ENCODE measurements at regions not wholly inside any gene's neighbourhood (a gene's known extent, or its start where the extent isn't known, plus 50 kb on each side); places are given as distances from the start of the nearest gene placed in this dataset.
"Not testable (repeated sequence)": the region's sequence is repeated elsewhere in the genome, so short reads cannot be mapped to it uniquely, and the experiment has no call there.

- no peak overlapping the region for H3K9ac ChIP-seq (ENCODE audit: low read depth in 1 of 3, low read length in 3 of 3)
- H3K27ac ChIP-seq (ENCODE audit: low read depth, low read length) = no peak overlapping the region
- no peaks in the 10 kb centered on the region for H3K36me3 ChIP-seq (ENCODE audit: control insufficient read depth in 3 of 3, insufficient read depth in 3 of 3, low read length in 3 of 3)
- H3K9me3 ChIP-seq (ENCODE audit: control insufficient read depth in 3 of 3, low read length in 3 of 3) = no peaks in the 10 kb centered on the region
- H3K27me3 ChIP-seq (ENCODE audit: control insufficient read depth in 3 of 3, insufficient read depth in 3 of 3, low read length in 3 of 3) = no peaks in the 10 kb centered on the region
- H3K4me3 ChIP-seq (ENCODE audit: low read length in 3 of 3) = no peak overlapping the region
- H3K4me1 ChIP-seq (ENCODE audit: control insufficient read depth in 3 of 3, insufficient read depth in 3 of 3, low read length in 3 of 3) = no peaks in the 10 kb centered on the region
Observed at GRCh38 chr12:74401035-74401434, 136.6 kb upstream of the ATXN7L3B start.

GRCh38 chr12:74401966-74402365, 135.7 kb upstream of the ATXN7L3B start:
- Histone ChIP-seq H3K27ac (ENCODE audit: low read depth, low read length) (no peak overlapping the region), H3K4me1 (ENCODE audit: control insufficient read depth in 3 of 3, insufficient read depth in 3 of 3, low read length in 3 of 3) (no peaks in the 10 kb centered on the region), H3K9me3 (ENCODE audit: control insufficient read depth in 3 of 3, low read length in 3 of 3) (no peaks in the 10 kb centered on the region), H3K36me3 (ENCODE audit: control insufficient read depth in 3 of 3, insufficient read depth in 3 of 3, low read length in 3 of 3) (no peaks in the 10 kb centered on the region), H3K27me3 (ENCODE audit: control insufficient read depth in 3 of 3, insufficient read depth in 3 of 3, low read length in 3 of 3) (no peaks in the 10 kb centered on the region), H3K4me3 (ENCODE audit: low read length in 3 of 3) (no peak overlapping the region), H3K9ac (ENCODE audit: low read depth in 1 of 3, low read length in 3 of 3) (no peak overlapping the region)

GRCh38 chr12:74403221-74403470, 134.5 kb upstream of the ATXN7L3B start:
- not testable (repeated sequence) for H3K4me1 ChIP-seq (ENCODE audit: control insufficient read depth in 3 of 3, insufficient read depth in 3 of 3, low read length in 3 of 3); H3K4me3 ChIP-seq (ENCODE audit: low read length in 3 of 3); H3K27me3 ChIP-seq (ENCODE audit: control insufficient read depth in 3 of 3, insufficient read depth in 3 of 3, low read length in 3 of 3); H3K9me3 ChIP-seq (ENCODE audit: control insufficient read depth in 3 of 3, low read length in 3 of 3); H3K27ac ChIP-seq (ENCODE audit: low read depth, low read length); H3K36me3 ChIP-seq (ENCODE audit: control insufficient read depth in 3 of 3, insufficient read depth in 3 of 3, low read length in 3 of 3); H3K9ac ChIP-seq (ENCODE audit: low read depth in 1 of 3, low read length in 3 of 3)

- no peak overlapping the region for H3K4me3 ChIP-seq (ENCODE audit: low read length in 3 of 3)
- H3K9ac ChIP-seq (ENCODE audit: low read depth in 1 of 3, low read length in 3 of 3) = no peak overlapping the region
- no peak overlapping the region for H3K27ac ChIP-seq (ENCODE audit: low read depth, low read length)
- H3K36me3 ChIP-seq (ENCODE audit: control insufficient read depth in 3 of 3, insufficient read depth in 3 of 3, low read length in 3 of 3) = no peaks in the 10 kb centered on the region
- no peaks in the 10 kb centered on the region for H3K27me3 ChIP-seq (ENCODE audit: control insufficient read depth in 3 of 3, insufficient read depth in 3 of 3, low read length in 3 of 3)
- H3K4me1 ChIP-seq (ENCODE audit: control insufficient read depth in 3 of 3, insufficient read depth in 3 of 3, low read length in 3 of 3) = no peaks in the 10 kb centered on the region
- H3K9me3 ChIP-seq (ENCODE audit: control insufficient read depth in 3 of 3, low read length in 3 of 3) = no peaks in the 10 kb centered on the region
Observed at GRCh38 chr12:74408601-74409166, 129.0 kb upstream of the ATXN7L3B start.

GRCh38 chr12:74412606-74413230, 124.9 kb upstream of the ATXN7L3B start:
- Histone ChIP-seq H3K9ac (ENCODE audit: low read depth in 1 of 3, low read length in 3 of 3) (no peak overlapping the region), H3K9me3 (ENCODE audit: control insufficient read depth in 3 of 3, low read length in 3 of 3) (no peaks in the 10 kb centered on the region), H3K4me3 (ENCODE audit: low read length in 3 of 3) (no peak overlapping the region), H3K27me3 (ENCODE audit: control insufficient read depth in 3 of 3, insufficient read depth in 3 of 3, low read length in 3 of 3) (no peaks in the 10 kb centered on the region), H3K27ac (ENCODE audit: low read depth, low read length) (no peak overlapping the region), H3K4me1 (ENCODE audit: control insufficient read depth in 3 of 3, insufficient read depth in 3 of 3, low read length in 3 of 3) (no peaks in the 10 kb centered on the region), H3K36me3 (ENCODE audit: control insufficient read depth in 3 of 3, insufficient read depth in 3 of 3, low read length in 3 of 3) (no peaks in the 10 kb centered on the region)

- H3K27me3 ChIP-seq (ENCODE audit: control insufficient read depth in 3 of 3, insufficient read depth in 3 of 3, low read length in 3 of 3) = no peaks in the 10 kb centered on the region
- H3K9me3 ChIP-seq (ENCODE audit: control insufficient read depth in 3 of 3, low read length in 3 of 3) = no peaks in the 10 kb centered on the region
- H3K9ac ChIP-seq (ENCODE audit: low read depth in 1 of 3, low read length in 3 of 3) = no peak overlapping the region
- no peak overlapping the region for H3K4me3 ChIP-seq (ENCODE audit: low read length in 3 of 3)
- H3K4me1 ChIP-seq (ENCODE audit: control insufficient read depth in 3 of 3, insufficient read depth in 3 of 3, low read length in 3 of 3) = no peaks in the 10 kb centered on the region
- no peaks in the 10 kb centered on the region for H3K36me3 ChIP-seq (ENCODE audit: control insufficient read depth in 3 of 3, insufficient read depth in 3 of 3, low read length in 3 of 3)
- no peak overlapping the region for H3K27ac ChIP-seq (ENCODE audit: low read depth, low read length)
Observed at GRCh38 chr12:74415633-74416032, 122.0 kb upstream of the ATXN7L3B start.

GRCh38 chr12:74418573-74418972, 119.1 kb upstream of the ATXN7L3B start:
- Histone ChIP-seq H3K4me1 (ENCODE audit: control insufficient read depth in 3 of 3, insufficient read depth in 3 of 3, low read length in 3 of 3) (no peaks in the 10 kb centered on the region), H3K27ac (ENCODE audit: low read depth, low read length) (no peak overlapping the region), H3K36me3 (ENCODE audit: control insufficient read depth in 3 of 3, insufficient read depth in 3 of 3, low read length in 3 of 3) (no peaks in the 10 kb centered on the region), H3K27me3 (ENCODE audit: control insufficient read depth in 3 of 3, insufficient read depth in 3 of 3, low read length in 3 of 3) (no peaks in the 10 kb centered on the region), H3K4me3 (ENCODE audit: low read length in 3 of 3) (no peak overlapping the region), H3K9ac (ENCODE audit: low read depth in 1 of 3, low read length in 3 of 3) (no peak overlapping the region), H3K9me3 (ENCODE audit: control insufficient read depth in 3 of 3, low read length in 3 of 3) (no peaks in the 10 kb centered on the region)

GRCh38 chr12:74424778-74425177, 112.9 kb upstream of the ATXN7L3B start:
- no peak overlapping the region for H3K9ac ChIP-seq (ENCODE audit: low read depth in 1 of 3, low read length in 3 of 3)

GRCh38 chr12:74426091-74426490, 111.5 kb upstream of the ATXN7L3B start:
- no peak overlapping the region for H3K9ac ChIP-seq (ENCODE audit: low read depth in 1 of 3, low read length in 3 of 3)
- no peak overlapping the region for H3K27ac ChIP-seq (ENCODE audit: low read depth, low read length)

More at GRCh38 chr12:74424778-74425177, 112.9 kb upstream of the ATXN7L3B start:
- Histone ChIP-seq H3K9me3 (ENCODE audit: control insufficient read depth in 3 of 3, low read length in 3 of 3) (no peaks in the 10 kb centered on the region), H3K27ac (ENCODE audit: low read depth, low read length) (no peak overlapping the region), H3K27me3 (ENCODE audit: control insufficient read depth in 3 of 3, insufficient read depth in 3 of 3, low read length in 3 of 3) (no peaks in the 10 kb centered on the region), H3K4me3 (ENCODE audit: low read length in 3 of 3) (no peak overlapping the region), H3K36me3 (ENCODE audit: control insufficient read depth in 3 of 3, insufficient read depth in 3 of 3, low read length in 3 of 3) (no peaks in the 10 kb centered on the region), H3K4me1 (ENCODE audit: control insufficient read depth in 3 of 3, insufficient read depth in 3 of 3, low read length in 3 of 3) (no peaks in the 10 kb centered on the region)

GRCh38 chr12:74429535-74429934, 108.1 kb upstream of the ATXN7L3B start:
- no peaks in the 10 kb centered on the region for H3K4me1 ChIP-seq (ENCODE audit: control insufficient read depth in 3 of 3, insufficient read depth in 3 of 3, low read length in 3 of 3)
- H3K36me3 ChIP-seq (ENCODE audit: control insufficient read depth in 3 of 3, insufficient read depth in 3 of 3, low read length in 3 of 3) = no peaks in the 10 kb centered on the region
- no peak overlapping the region for H3K4me3 ChIP-seq (ENCODE audit: low read length in 3 of 3)
- no peaks in the 10 kb centered on the region for H3K9me3 ChIP-seq (ENCODE audit: control insufficient read depth in 3 of 3, low read length in 3 of 3)
- H3K9ac ChIP-seq (ENCODE audit: low read depth in 1 of 3, low read length in 3 of 3) = no peak overlapping the region
- H3K27me3 ChIP-seq (ENCODE audit: control insufficient read depth in 3 of 3, insufficient read depth in 3 of 3, low read length in 3 of 3) = no peaks in the 10 kb centered on the region
- H3K27ac ChIP-seq (ENCODE audit: low read depth, low read length) = no peak overlapping the region

More at GRCh38 chr12:74426091-74426490, 111.5 kb upstream of the ATXN7L3B start:
- H3K27me3 ChIP-seq (ENCODE audit: control insufficient read depth in 3 of 3, insufficient read depth in 3 of 3, low read length in 3 of 3) = no peaks in the 10 kb centered on the region
- no peak overlapping the region for H3K4me3 ChIP-seq (ENCODE audit: low read length in 3 of 3)
- no peaks in the 10 kb centered on the region for H3K9me3 ChIP-seq (ENCODE audit: control insufficient read depth in 3 of 3, low read length in 3 of 3)
- no peaks in the 10 kb centered on the region for H3K4me1 ChIP-seq (ENCODE audit: control insufficient read depth in 3 of 3, insufficient read depth in 3 of 3, low read length in 3 of 3)
- no peaks in the 10 kb centered on the region for H3K36me3 ChIP-seq (ENCODE audit: control insufficient read depth in 3 of 3, insufficient read depth in 3 of 3, low read length in 3 of 3)

Measured in skeletal muscle tissue (tissue), 3 donors.